Aorta (tissue), 5 donors: ENCODE measurements at regions not wholly inside any gene's neighbourhood (a gene's known extent, or its start where the extent isn't known, plus 50 kb on each side); places are given as distances from the start of the nearest gene placed in this dataset.

ENCODE experiments used
- ATAC-seq: fragments of 200-7000 bp; cut with Tn5 transposase; one replicate; pipeline ENCODE4 v1.9.1; 2022; ENCODE audit warnings: moderate library complexity; ENCODE audit not compliant: low FRiP score
- DNase-seq, 2 donors: peaks; one replicate each; pipeline ENCODE4 v3.0.0-alpha.2; 2020
- H3K27ac ChIP-seq, 2 donors: one replicate each; pipeline ENCODE4 v1.5.1; 2013; ENCODE audit warnings: low read length in 2 of 2, mild to moderate bottlenecking in 2 of 2, moderate library complexity in 2 of 2, control low read depth in 1 of 2, inconsistent platforms in 1 of 2, low read depth in 1 of 2
- H3K27me3 ChIP-seq, 2 donors: one replicate each; pipeline ENCODE4 v1.6.1; 2013; ENCODE audit warnings: control low read depth in 1 of 2, low read length in 1 of 2, mild to moderate bottlenecking in 1 of 2, moderate library complexity in 1 of 2; ENCODE audit not compliant: insufficient read depth in 2 of 2, control insufficient read depth in 1 of 2
- H3K36me3 ChIP-seq, 2 donors: one replicate each; pipeline ENCODE4 v1.6.1; 2013; ENCODE audit warnings: control low read depth in 1 of 2, low read length in 1 of 2, mild to moderate bottlenecking in 1 of 2; ENCODE audit not compliant: insufficient read depth in 2 of 2, control insufficient read depth in 1 of 2
- H3K4me1 ChIP-seq, 2 donors: one replicate each; pipeline ENCODE4 v1.6.1; 2013; ENCODE audit warnings: low read length in 2 of 2, control low read depth in 1 of 2, mild to moderate bottlenecking in 1 of 2, moderate library complexity in 1 of 2; ENCODE audit not compliant: insufficient read depth in 2 of 2, control insufficient read depth in 1 of 2
- H3K4me3 ChIP-seq, 2 donors: one replicate each; pipeline ENCODE4 v1.5.1; 2013; ENCODE audit warnings: low read length in 2 of 2, control low read depth in 1 of 2, mild to moderate bottlenecking in 1 of 2
- H3K9me3 ChIP-seq: one replicate; pipeline ENCODE4 v1.6.1; 2013; ENCODE audit warnings: mild to moderate bottlenecking, low read length; ENCODE audit not compliant: control insufficient read depth
- WGBS, 2 donors: extraction: QIAGEN DNeasy Blood & Tissue Kit; methylation state at CpG; one replicate each; pipeline ENCODE4 v1.1.7; 2013; 5-methylcytosine and 5-hydroxymethylcytosine counted together
- intact Hi-C, 2 donors: fragments of 100-400 bp; cut with DNase I; formaldehyde crosslinking; loops; one replicate each; pipeline versions ENCODE4 v1.14.2 to v1.15.0; 2022
- donor health status: healthy with polysubstance abuse.
- donor health status: Bipolar disorder and iron deficiency.
- donor health status: DM: no; HTN: no; CAD: no.
- donor health status: DM: no; HTN: no; CAD: no.
- donor health status: DM: yes; HTN: yes; CAD: no.

DNA sequence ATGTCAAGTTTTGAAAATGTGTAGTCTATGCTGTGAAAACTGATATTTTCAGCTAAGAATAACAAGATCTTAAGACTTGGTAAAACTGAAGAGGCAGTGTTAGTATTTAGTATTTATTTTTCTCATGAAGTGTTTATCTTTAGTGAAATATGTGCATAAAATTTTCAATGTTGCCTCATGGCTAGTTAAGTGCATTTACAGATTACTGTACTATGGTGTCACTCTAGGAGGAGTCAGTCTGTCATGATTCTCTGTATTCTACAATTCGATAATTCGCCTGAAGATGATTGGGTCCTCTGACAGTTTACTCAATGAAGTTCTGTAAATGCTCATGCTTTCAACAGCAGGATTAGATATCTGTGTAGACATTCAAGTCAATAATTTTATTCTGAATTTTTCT is 488.1 kb upstream of the GRM3 start:
- DNase-seq = no peak
- ATAC-seq = no peak
- Histone ChIP-seq H3K4me1 (no peaks in the 10 kb centered on the region), H3K4me3 (no peak overlapping the region), H3K27me3 (no peaks in the 10 kb centered on the region), H3K9me3 (no peaks in the 10 kb centered on the region), H3K27ac (no peak overlapping the region), H3K36me3 (no peaks in the 10 kb centered on the region)
- WGBS, 2 donors = 88 to 91% methylated on average over 2 of the region's 2 CpGs
- intact Hi-C loops = no loop called here

- WGBS, 2 donors = 66 to 75% methylated on average over 2 of the region's 2 CpGs
- Histone ChIP-seq H3K4me1 (no peaks in the 10 kb centered on the region), H3K9me3 (no peaks in the 10 kb centered on the region), H3K27me3 (no peaks in the 10 kb centered on the region), H3K27ac (no peak overlapping the region), H3K4me3 (no peak overlapping the region), H3K36me3 (no peaks in the 10 kb centered on the region)
- ATAC-seq = no peak
- DNase-seq = no peak
- intact Hi-C loops = no loop called here
Observed at GRCh38 chr7:86152926-86153325, 490.8 kb upstream of the GRM3 start.

GRCh38 chr7:86149024-86149665 is 494.6 kb upstream of the GRM3 start:
- ATAC-seq (no peak), DNase-seq (no peak)
- no peak overlapping the region for H3K4me3 ChIP-seq
- no peak overlapping the region for H3K27ac ChIP-seq
- no peaks in the 10 kb centered on the region for H3K36me3 ChIP-seq
- no peaks in the 10 kb centered on the region for H3K27me3 ChIP-seq
- WGBS, 2 donors = 34 to 42% methylated on average over 4 of the region's 4 CpGs
- H3K9me3 ChIP-seq = no peaks in the 10 kb centered on the region
- intact Hi-C loops = no loop called here
- no peaks in the 10 kb centered on the region for H3K4me1 ChIP-seq

DNA sequence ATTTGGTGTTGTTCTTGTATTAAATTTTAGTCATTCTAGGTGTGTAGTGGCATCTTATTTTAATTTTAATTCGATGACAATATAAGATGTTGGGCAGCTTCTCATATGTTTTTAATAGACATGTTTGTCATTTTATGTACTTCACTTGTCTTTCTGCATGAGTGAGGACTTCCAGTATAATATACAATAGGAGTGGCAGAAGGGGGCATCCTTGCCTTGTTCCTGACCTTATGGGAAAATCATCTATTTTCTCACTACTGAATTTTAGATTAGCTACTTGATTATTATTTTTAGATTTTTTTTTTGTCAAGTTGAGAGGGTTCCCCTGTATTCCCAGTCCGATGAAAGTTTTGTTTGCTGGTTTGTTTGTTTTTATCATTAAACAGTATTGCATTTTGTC is 495.2 kb upstream of the GRM3 start:
- Histone ChIP-seq H3K4me1 (no peaks in the 10 kb centered on the region), H3K4me3 (no peak overlapping the region), H3K27me3 (no peaks in the 10 kb centered on the region), H3K36me3 (no peaks in the 10 kb centered on the region), H3K27ac (no peak overlapping the region), H3K9me3 (no peaks in the 10 kb centered on the region)
- DNase-seq (no peak), ATAC-seq (no peak)
- WGBS, 2 donors = 39 to 53% methylated on average over 2 of the region's 2 CpGs
- intact Hi-C loops = no loop called here

DNA sequence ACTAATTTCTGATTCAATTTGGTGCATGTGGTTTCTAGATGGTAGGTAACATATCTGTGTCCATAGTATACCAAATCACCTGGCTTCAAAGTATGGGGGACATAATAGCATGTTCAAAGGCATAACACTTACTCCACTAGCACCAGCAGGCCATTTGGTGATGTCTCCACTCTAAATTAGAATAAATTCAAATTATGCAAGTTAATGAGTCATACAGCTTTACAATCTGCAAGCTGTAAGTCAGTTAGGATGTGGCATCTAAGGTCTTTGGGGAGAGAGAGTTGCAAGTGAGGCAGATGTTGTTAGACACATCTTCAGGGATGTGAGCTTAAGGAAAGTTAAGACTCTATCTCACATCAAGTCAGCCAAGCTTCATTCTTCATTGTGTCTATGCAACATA is 506.4 kb upstream of the GRM3 start:
- Histone ChIP-seq H3K4me1 (no peaks in the 10 kb centered on the region), H3K36me3 (no peaks in the 10 kb centered on the region), H3K27ac (no peak overlapping the region), H3K9me3 (no peaks in the 10 kb centered on the region), H3K27me3 (no peaks in the 10 kb centered on the region), H3K4me3 (no peak overlapping the region)
- no peak for ATAC-seq
- DNase-seq = no peak
- intact Hi-C loops = no loop called here

- 87 to 89% methylated on average over 10 of the region's 10 CpGs for WGBS, 2 donors
- Histone ChIP-seq H3K9me3 (no peaks in the 10 kb centered on the region), H3K27ac (no peak overlapping the region), H3K27me3 (no peaks in the 10 kb centered on the region), H3K36me3 (no peaks in the 10 kb centered on the region), H3K4me3 (no peak overlapping the region), H3K4me1 (no peaks in the 10 kb centered on the region)
- intact Hi-C loops = no loop called here
- ATAC-seq = no peak
- DNase-seq = no peak
Observed at GRCh38 chr7:86130268-86130667, 513.4 kb upstream of the GRM3 start.

- no peaks in the 10 kb centered on the region for H3K9me3 ChIP-seq
- no peak overlapping the region for H3K27ac ChIP-seq
- H3K36me3 ChIP-seq = no peaks in the 10 kb centered on the region
- H3K4me1 ChIP-seq = no peaks in the 10 kb centered on the region
- H3K27me3 ChIP-seq = no peaks in the 10 kb centered on the region
- DNase-seq (no peak), ATAC-seq (no peak)
- intact Hi-C loops = no loop called here
- 90 to 91% methylated on average over 4 of the region's 4 CpGs for WGBS, 2 donors
- H3K4me3 ChIP-seq = no peak overlapping the region
Observed at GRCh38 chr7:86123476-86123875, 520.2 kb upstream of the GRM3 start.

- DNase-seq (no peak), ATAC-seq (no peak)
- Histone ChIP-seq H3K27ac (no peak overlapping the region), H3K4me1 (no peaks in the 10 kb centered on the region), H3K4me3 (no peak overlapping the region), H3K27me3 (no peaks in the 10 kb centered on the region), H3K36me3 (no peaks in the 10 kb centered on the region), H3K9me3 (peaks cover 2% of the 10 kb centered on the region)
- intact Hi-C loops = no loop called here
- 58 to 65% methylated on average over 1 of the region's 1 CpG for WGBS, 2 donors
Observed at GRCh38 chr7:86094166-86094669, 549.5 kb upstream of the GRM3 start.

DNA sequence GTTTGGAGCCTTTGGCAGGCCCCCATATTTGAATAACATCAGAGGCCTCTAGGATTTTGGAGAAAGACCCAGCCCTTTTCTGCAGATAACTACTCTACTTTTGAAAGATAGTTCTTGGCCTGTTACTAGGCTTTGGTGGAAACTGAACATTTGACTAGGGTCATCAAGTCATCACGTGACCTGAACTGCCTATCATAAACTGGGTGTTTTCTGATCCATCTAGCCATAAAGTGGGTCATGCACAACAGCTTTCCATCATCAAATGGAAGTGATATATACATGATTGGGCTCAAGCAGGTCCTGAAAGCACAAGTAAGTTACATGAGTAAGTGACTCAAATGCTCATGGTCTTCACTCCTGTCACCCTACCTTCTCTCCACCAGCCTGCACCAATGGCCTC is 552.3 kb upstream of the GRM3 start:
- H3K27ac ChIP-seq = no peak overlapping the region
- H3K36me3 ChIP-seq = no peaks in the 10 kb centered on the region
- ATAC-seq (no peak), DNase-seq (no peak)
- peaks cover 4% of the 10 kb centered on the region for H3K9me3 ChIP-seq
- 42 to 49% methylated on average over 1 of the region's 1 CpG for WGBS, 2 donors
- no peaks in the 10 kb centered on the region for H3K27me3 ChIP-seq
- H3K4me1 ChIP-seq = no peaks in the 10 kb centered on the region
- intact Hi-C loops = no loop called here
- H3K4me3 ChIP-seq = no peak overlapping the region
